Frontal cortex (tissue), 3 donors: ENCODE measurements at regions not wholly inside any gene's neighbourhood (a gene's known extent, or its start where the extent isn't known, plus 50 kb on each side); places are given as distances from the start of the nearest gene placed in this dataset.

Source experiments
- DNase-seq, 2 donors: peaks; one replicate each; pipeline ENCODE4 v3.0.0; 2012; ENCODE audit warnings: low spot score in 2 of 2
- FAIRE-seq: peaks from 2 replicates; lab custom pipeline; 2012; peaks lifted over from hg19 to GRCh38; lab: Jason Lieb, UNC
- donor health status: control.
- donor health status: control.
- donor health status: control.

- FAIRE-seq: no peak
- DNase-seq: no peak
These were observed 99.7 kb upstream of the TMEM168 start for GRCh38 chr7:112889834-112890438.

GRCh38 chr7:112889268-112889667, 99.1 kb upstream of the TMEM168 start:
- no peak for FAIRE-seq

GRCh38 chr7:112888781-112889180, 98.6 kb upstream of the TMEM168 start:
- no peak for DNase-seq
- FAIRE-seq: no peak

More at GRCh38 chr7:112889268-112889667, 99.1 kb upstream of the TMEM168 start:
- DNase-seq: no peak

DNA sequence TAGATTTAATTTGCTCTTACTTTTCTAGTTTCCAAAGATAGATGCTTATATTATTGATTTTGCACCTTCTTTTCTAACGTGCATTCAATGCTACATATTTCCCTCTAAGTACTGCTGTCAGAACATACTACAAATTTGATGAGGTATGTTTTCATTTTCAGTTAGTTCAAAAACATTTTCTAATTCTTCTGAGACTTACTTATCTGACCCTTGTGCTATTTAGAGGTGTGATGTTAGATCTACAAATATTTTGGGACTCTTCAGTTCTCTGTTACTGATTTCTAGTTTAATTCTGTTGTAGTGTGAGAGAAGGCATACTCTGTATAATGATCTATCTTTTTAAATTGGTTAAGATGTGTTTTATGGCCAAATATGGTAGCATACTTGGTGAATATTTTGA, 97.8 kb upstream of the TMEM168 start:
- FAIRE-seq (no peak), DNase-seq (no peak)

DNA sequence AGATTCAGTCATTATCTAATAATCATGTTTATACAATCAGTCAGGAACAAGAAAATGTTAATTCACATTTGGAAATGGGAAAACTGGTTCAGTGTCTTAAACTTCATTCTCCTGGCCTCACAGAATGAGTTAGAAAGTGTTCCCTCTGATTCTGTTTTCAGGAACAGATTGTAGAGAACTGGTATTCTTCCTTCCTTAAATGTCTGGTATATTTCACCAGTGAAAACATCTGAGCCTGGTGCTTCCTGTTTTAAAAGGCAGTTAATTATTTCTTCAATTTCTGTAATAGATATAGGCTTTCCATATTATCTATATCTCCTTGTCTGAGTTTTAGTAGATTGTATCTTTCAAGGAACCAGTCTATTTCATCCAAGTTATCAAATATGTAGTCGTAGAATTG, 97.1 kb upstream of the TMEM168 start:
- DNase-seq (no peak), FAIRE-seq (no peak)

- FAIRE-seq (no peak), DNase-seq (no peak)
These were observed 96.0 kb upstream of the TMEM168 start for GRCh38 chr7:112886208-112886607.

GRCh38 chr7:112882991-112883390, 92.8 kb upstream of the TMEM168 start:
- no peak for FAIRE-seq
- no peak for DNase-seq

DNA sequence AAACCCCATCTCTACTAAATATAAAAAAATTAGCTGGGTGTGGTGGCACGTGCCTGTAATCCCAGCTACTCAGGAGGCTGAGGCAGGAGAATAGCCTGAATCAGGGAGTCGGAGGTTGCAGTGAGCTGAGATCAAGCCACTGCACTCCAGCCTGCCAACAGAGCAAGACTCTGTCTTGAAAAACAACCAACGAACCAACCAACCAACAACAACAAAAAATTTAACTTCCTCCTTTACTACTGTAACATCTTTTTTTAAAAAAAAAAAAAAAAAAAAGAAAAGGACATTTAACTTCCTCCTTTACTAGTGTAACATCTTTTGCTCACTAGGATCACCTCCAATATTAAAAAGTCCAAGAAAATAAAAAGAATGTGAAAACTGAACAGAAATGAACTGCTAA, 92.3 kb upstream of the TMEM168 start:
- DNase-seq: no peak
- no peak for FAIRE-seq

- DNase-seq (no peak), FAIRE-seq (no peak)
These were observed 91.8 kb upstream of the TMEM168 start for GRCh38 chr7:112882022-112882421.

GRCh38 chr7:112880818-112881418, 90.7 kb upstream of the TMEM168 start:
- FAIRE-seq: no peak

DNA sequence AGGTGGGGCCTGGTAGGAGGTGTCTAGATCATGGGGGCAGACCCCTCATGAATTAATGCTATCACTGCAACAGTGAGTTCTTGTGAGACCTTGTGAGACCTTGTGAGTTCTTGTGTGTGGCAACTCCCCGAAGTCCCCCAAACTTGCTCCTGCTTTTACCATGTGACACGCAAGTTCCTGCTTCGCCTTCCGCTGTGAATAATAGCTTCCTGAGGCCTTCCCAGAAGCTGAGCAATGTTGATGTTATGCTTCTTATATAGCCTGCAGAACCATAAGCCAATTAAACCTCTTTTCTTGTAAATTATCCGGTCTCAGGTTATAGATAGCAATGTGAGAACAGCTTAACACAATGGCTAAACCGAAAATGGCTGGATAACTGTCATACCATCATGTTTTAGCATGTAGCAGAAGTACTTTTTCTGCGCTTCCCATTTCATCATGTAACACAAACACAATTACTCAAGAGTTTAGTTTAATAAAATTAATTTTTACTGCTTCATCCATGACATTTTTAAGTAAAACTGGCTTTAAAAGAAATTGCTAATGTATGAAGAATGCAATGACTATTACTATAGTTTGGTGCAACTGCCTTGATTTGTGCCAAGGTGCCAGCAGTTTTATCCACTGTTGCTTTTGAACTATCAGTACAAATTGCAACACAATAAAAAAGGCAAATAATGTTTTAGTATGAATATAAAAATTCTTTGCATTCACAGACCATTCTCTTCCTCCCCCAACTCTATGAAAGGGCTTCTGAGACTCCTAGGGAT, 87.7 kb upstream of the TMEM168 start:
- FAIRE-seq: no peak
- DNase-seq: no peak

More at GRCh38 chr7:112880818-112881418, 90.7 kb upstream of the TMEM168 start:
- DNase-seq: no peak

- no peak for FAIRE-seq
- no peak for DNase-seq
These were observed 86.7 kb upstream of the TMEM168 start for GRCh38 chr7:112876877-112877276.

- no peak for FAIRE-seq
- DNase-seq: no peak
These were observed 84.7 kb upstream of the TMEM168 start for GRCh38 chr7:112874909-112875308.

GRCh38 chr7:112873831-112874553, 83.8 kb upstream of the TMEM168 start:
- DNase-seq (no peak), FAIRE-seq (no peak)

GRCh38 chr7:112869111-112869774, 79.0 kb upstream of the TMEM168 start:
- no peak for DNase-seq
- no peak for FAIRE-seq

DNA sequence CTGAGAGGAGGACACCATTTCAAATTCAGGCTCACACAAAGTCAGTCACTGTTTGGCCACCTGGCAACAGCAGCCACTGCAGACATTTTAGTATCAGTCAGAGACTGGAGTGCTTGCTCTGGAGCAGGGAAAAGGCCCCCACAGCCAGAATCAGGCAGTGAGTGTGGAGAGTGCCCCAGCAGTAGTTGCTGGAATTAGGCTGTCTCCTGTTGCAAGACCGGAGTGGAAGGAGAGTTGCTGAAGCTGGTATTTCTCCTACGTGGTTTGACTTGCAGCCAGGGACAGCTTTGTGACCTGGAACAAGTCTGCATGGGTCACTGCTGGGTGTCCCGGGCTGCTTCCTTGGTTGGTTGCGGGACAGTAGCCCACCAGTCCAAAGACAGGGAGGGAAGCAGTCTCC, 78.4 kb upstream of the TMEM168 start:
- DNase-seq (no peak), FAIRE-seq (no peak)

DNA sequence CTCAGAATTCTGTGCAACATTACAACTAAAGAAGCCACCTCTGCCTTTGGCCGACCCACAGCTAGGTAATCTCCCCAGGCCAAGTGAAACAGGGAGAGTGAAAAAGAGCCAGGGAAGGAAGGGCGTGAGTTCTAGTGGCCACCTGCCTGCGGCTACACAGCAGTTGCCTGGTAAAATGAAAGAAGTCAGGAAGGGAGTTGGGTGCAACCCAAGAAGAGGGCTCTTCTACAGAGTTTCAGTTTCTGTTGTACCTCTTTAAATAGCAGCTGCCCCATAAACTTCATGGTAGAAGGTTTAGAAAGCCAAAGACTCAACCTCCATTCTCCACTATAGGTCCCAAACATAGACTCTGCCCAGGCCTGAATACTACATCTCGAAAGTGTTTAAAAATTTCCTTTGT, 76.2 kb upstream of the TMEM168 start:
- no peak for FAIRE-seq
- DNase-seq: no peak

DNA sequence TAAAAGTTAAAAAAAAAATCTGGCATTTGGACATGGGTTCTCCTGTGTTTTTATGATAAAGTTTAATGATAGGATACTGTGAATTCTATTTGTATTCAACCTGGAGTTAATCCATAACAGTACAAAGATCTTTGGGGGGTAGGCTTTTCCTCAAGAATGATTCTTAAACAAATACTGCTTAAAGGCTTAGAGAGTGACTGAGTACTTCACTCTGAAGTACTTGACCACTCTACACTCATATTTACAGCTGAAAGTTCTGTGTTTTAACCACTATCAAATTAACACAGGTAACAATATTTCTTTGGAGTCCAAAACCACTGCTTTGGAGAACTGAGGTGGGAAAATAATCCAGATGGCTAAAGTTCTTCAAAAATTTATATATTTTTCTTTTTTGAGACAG, 74.2 kb upstream of the TMEM168 start:
- FAIRE-seq (no peak), DNase-seq (no peak)

- DNase-seq (no peak), FAIRE-seq (no peak)
These were observed 68.6 kb upstream of the TMEM168 start for GRCh38 chr7:112858838-112859237.

GRCh38 chr7:112855227-112855626, 65.0 kb upstream of the TMEM168 start:
- DNase-seq: no peak
- FAIRE-seq: no peak
